ENCODE measurements at regions not wholly inside any gene's neighbourhood (a gene's known extent, or its start where the extent isn't known, plus 50 kb on each side); places are given as distances from the start of the nearest gene placed in this dataset.

DNA sequence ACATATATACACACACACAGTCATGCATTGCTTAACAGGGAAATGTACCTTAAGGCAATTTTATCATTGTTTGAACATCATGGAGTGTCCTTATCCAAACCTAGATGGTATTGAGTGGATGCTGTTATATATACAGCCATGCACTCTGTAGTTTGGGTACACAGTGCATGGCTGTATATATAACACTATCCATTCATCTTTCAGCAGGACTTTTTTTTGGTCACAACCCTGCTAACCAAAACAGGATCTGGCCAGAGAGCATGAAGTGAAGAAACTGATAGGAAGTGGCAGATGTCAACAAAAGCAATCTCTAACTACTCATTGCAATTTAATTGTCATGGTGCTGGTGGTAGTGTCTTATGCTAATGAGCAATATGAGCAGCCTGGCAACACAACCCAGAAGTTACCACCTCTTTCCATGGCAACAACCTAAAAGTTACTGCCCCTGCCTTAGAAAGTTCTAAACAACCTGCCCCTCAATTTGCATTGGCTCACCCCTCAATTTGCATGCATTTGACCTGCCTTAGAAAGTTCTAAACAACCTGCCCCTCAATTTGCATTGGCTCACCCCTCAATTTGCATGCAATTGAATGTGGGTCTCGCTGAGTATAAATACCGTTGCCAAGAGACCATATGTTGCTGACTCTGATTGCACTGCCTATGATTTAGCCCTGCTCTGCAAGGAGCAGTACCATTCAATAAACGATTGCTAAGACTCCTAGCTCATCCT is 434.9 kb downstream of the DSEL start:
- DNase-seq (no peak), ATAC-seq (no peak)
- Mint-ChIP-seq H3K27me3 (ENCODE audit: low read depth) (no peaks in the 10 kb centered on the region), H3K36me3 (ENCODE audit: insufficient read depth) (no peaks in the 10 kb centered on the region), H3K4me1 (ENCODE audit: low read depth) (no peaks in the 10 kb centered on the region), H3K4me3 (no peak overlapping the region), H3K9me3 (no peaks in the 10 kb centered on the region)

DNA sequence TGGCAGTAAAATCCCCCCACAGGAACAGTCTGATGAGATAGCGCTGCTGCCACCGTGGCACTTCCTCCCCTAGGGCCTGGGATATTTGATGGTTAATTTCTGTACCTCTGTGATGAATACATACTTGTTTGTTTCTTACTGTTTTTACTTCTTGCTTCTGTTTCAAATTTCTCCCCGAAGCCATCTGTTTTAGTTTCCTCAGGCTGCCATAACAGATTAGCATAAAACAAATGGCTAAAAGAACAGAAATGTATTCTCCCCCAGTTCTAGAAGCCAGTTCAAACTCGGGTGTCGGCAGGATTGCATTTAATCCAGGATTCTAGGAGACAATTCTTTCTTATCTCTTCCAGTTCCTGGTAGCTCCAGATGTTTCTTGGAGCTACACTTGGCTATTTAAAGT is 435.9 kb downstream of the DSEL start:
- no peak for DNase-seq
- Mint-ChIP-seq H3K4me3 (no peak overlapping the region), H3K36me3 (ENCODE audit: insufficient read depth) (no peaks in the 10 kb centered on the region), H3K9me3 (no peaks in the 10 kb centered on the region), H3K27me3 (ENCODE audit: low read depth) (no peaks in the 10 kb centered on the region), H3K4me1 (ENCODE audit: low read depth) (no peaks in the 10 kb centered on the region)
- ATAC-seq: no peak

DNA sequence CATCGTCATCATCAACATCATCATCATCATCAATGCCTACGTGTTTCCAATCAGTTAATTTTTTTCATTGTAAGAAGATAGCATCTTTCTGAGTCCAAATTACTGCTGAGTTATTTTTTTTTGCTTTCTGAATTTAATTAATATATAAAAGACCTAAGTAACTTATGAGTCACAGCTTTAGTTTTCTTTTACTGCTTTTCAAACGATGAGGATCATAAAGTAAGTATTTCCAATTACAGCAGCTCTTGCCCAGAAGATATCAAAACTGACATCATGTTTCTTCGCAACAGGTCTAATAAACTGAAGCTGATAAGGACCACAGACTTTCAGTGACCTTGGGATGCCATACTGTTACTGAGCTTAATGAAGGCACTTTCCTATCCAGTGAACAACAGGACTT is 442.2 kb downstream of the DSEL start:
- ATAC-seq (no peak), DNase-seq (no peak)
- no peaks in the 10 kb centered on the region for H3K36me3 Mint-ChIP-seq (ENCODE audit: insufficient read depth)
- no peak overlapping the region for H3K4me3 Mint-ChIP-seq
- no peaks in the 10 kb centered on the region for H3K4me1 Mint-ChIP-seq (ENCODE audit: low read depth)
- no peaks in the 10 kb centered on the region for H3K27me3 Mint-ChIP-seq (ENCODE audit: low read depth)
- no peaks in the 10 kb centered on the region for H3K9me3 Mint-ChIP-seq

DNA sequence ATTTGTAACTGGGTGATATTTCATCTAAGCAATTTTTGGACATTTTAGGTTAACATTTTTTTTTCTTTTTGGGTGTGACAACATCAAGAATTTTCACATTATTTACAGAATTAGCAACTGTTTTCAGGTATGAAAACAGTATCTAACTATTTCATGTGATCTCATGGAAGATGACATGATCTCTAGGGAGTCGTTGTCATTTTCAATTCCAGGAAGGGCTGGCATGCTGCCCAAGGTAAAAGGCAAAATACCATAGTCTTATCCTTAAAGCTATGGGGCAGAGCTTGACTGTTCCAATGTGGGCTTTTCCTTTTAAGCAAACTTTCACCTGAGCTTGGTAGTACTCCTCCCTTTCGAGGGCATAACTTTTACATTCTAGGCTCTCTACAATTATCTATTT is 443.7 kb downstream of the DSEL start:
- ATAC-seq (no peak), DNase-seq (no peak)
- Mint-ChIP-seq H3K4me3 (no peak overlapping the region), H3K36me3 (ENCODE audit: insufficient read depth) (no peaks in the 10 kb centered on the region), H3K9me3 (no peaks in the 10 kb centered on the region), H3K27me3 (ENCODE audit: low read depth) (no peaks in the 10 kb centered on the region), H3K4me1 (ENCODE audit: low read depth) (no peaks in the 10 kb centered on the region)

DNA sequence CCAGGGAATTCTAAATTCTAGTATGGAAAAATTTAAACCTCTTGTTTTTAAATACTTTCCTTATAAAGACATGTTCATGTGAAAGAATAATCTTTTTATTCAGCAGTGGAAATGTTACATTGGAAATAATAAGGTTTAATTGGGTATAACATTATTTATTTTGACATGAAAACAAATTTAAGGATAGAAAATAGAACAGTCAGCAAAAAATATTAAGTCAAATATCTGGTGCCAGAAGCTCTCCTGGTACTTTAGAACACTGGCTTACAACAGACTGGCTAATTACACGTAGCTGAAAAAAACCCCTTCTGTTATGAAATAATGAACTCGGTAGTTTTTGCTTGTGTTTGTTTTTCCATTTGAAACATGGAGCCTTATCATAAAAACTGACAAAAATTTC is 447.9 kb downstream of the DSEL start:
- Mint-ChIP-seq H3K9me3 (no peaks in the 10 kb centered on the region), H3K36me3 (ENCODE audit: insufficient read depth) (no peaks in the 10 kb centered on the region), H3K27me3 (ENCODE audit: low read depth) (no peaks in the 10 kb centered on the region)

DNA sequence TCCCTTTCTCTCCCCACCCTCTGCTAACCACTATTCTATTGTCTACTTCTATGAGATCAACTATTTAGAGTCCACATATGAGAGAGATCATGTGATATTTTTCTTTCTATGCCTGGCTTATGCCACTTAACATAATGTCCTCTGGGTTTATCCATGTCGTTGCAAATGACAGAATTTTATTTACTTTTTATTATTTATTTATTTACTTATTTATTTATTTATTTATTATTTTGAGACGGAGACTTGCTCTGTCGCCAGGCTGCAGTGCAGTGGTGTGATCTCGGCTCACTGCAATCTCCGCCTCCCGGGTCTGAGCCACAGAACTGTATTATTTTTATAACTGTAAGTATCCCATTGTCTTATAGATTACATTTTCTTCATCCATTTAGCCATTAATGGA is 443.4 kb upstream of the CDH19 start:
- Mint-ChIP-seq H3K4me1 (ENCODE audit: low read depth) (no peaks in the 10 kb centered on the region), H3K27me3 (ENCODE audit: low read depth) (no peaks in the 10 kb centered on the region), H3K4me3 (no peak overlapping the region), H3K36me3 (ENCODE audit: insufficient read depth) (no peaks in the 10 kb centered on the region), H3K9me3 (peaks cover 10% of the 10 kb centered on the region)
- DNase-seq (no peak), ATAC-seq (no peak)

More for the DNA sequence above, 447.9 kb downstream of the DSEL start:
- DNase-seq: no peak
- H3K4me3 Mint-ChIP-seq: no peak overlapping the region
- no peaks in the 10 kb centered on the region for H3K4me1 Mint-ChIP-seq (ENCODE audit: low read depth)
- ATAC-seq: no peak

DNA sequence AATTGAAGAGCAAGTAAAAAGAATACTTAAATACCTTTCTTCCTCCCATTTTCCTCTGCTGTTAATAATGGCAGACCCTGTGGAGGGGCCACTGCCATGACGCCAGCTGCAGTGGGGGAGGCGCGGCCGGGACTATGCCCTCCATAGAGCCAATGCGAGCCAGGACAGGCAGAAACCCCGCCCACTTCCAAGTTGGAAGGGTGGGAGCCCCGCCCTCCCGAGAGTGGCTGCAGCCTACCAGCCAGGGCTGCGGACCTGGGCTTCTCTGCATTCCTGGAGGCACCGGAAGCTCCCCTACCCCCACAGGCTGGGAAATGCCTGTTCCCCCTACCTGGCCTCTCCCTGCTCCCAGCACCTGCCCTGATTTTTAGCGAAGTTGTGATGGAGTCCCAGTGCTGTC is 439.4 kb upstream of the CDH19 start:
- H3K4me3 Mint-ChIP-seq: no peak overlapping the region
- no peaks in the 10 kb centered on the region for H3K36me3 Mint-ChIP-seq (ENCODE audit: insufficient read depth)
- no peaks in the 10 kb centered on the region for H3K4me1 Mint-ChIP-seq (ENCODE audit: low read depth)
- H3K9me3 Mint-ChIP-seq: peaks cover 5% of the 10 kb centered on the region
- no peaks in the 10 kb centered on the region for H3K27me3 Mint-ChIP-seq (ENCODE audit: low read depth)
- DNase-seq (no peak), ATAC-seq (no peak)

DNA sequence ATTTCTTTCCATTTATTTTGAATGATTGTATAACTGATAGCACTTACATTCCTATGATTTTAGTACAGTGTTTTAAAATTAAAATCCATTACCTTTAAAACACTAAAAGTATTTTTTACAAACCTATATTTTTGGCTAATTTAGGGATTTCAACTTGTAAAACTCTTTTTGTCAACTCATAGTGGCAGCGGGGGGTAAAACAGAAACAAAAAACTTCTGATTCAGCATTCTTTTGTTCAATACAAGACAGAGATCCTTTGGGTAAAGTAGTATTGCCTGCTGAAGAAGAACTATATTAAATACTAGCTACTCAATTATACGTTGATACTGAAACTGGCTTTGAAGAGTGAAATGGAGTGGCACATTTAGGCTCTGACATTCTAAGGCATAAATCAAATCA is 437.4 kb upstream of the CDH19 start:
- no peak for DNase-seq
- Mint-ChIP-seq H3K36me3 (ENCODE audit: insufficient read depth) (no peaks in the 10 kb centered on the region), H3K9me3 (peaks cover 7% of the 10 kb centered on the region), H3K4me1 (ENCODE audit: low read depth) (no peaks in the 10 kb centered on the region), H3K27me3 (ENCODE audit: low read depth) (no peaks in the 10 kb centered on the region), H3K4me3 (no peak overlapping the region)
- ATAC-seq: no peak

DNA sequence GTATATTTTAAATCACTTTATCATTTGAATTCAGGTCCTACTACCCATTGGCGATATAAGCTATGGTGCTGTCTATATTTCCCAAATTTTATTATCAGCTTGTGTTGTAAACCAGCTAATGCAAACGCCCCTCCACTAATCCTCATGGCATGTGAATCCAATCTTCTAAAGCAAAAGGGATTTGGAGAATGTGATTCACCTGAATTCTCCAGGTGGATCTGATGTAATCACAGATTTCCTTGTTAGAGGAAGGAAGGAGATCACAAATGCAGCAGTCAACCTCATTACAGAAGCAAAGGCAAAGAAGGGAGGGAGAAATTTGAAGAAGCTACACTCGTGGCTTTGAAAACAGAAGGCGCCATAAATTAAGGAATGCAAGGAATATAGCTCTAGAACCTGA is 431.1 kb upstream of the CDH19 start:
- no peaks in the 10 kb centered on the region for H3K4me1 Mint-ChIP-seq (ENCODE audit: low read depth)
- DNase-seq: no peak
- H3K9me3 Mint-ChIP-seq: peaks cover 9% of the 10 kb centered on the region
- H3K36me3 Mint-ChIP-seq (ENCODE audit: insufficient read depth): no peaks in the 10 kb centered on the region
- no peak for ATAC-seq
- H3K4me3 Mint-ChIP-seq: no peak overlapping the region
- H3K27me3 Mint-ChIP-seq (ENCODE audit: low read depth): no peaks in the 10 kb centered on the region

DNA sequence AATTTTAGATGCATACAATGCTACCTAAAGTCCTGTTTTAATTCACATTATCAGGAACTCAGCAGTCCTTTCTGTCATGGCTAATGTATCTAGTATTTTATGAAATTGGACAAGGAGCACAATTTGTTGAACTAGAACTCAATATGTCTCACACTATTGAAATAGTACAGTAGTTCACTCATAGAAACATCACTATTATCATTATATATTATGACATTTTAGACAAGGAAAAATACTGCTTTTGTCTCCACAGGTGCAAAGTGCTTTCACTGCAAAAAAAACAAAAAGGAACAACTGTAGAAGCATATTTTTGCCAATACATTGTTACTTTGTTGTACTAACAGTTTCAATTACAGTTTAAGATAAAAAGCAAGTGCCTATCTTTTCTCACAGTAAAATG is 419.2 kb upstream of the CDH19 start:
- H3K36me3 Mint-ChIP-seq (ENCODE audit: insufficient read depth): no peaks in the 10 kb centered on the region
- no peak for DNase-seq
- no peaks in the 10 kb centered on the region for H3K9me3 Mint-ChIP-seq
- H3K4me3 Mint-ChIP-seq: no peak overlapping the region
- H3K4me1 Mint-ChIP-seq (ENCODE audit: low read depth): no peaks in the 10 kb centered on the region
- no peaks in the 10 kb centered on the region for H3K27me3 Mint-ChIP-seq (ENCODE audit: low read depth)
- no peak for ATAC-seq

DNA sequence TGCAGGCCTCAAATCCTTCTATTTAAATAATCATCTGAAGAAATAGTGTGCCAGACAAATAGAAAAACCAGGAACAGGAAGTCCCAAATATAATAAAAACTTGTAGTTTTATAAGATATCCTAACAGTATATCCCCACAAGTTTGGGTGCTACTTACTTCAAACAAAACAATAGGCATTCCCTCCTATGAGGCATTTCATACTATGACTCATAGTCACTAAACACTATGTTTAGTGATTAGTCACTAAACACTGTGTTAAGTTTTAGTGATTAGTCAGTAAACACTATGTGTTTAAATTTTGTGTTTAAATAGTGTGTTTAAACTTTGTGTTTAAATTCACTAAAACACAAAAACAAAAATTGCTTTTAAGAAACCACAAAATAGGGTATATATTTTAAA is 407.0 kb upstream of the CDH19 start:
- DNase-seq (no peak), ATAC-seq (peak in 1 of 2 donors; percentile 43)
- Mint-ChIP-seq H3K27me3 (ENCODE audit: low read depth) (no peaks in the 10 kb centered on the region), H3K4me3 (no peak overlapping the region), H3K4me1 (ENCODE audit: low read depth) (no peaks in the 10 kb centered on the region), H3K36me3 (ENCODE audit: insufficient read depth) (no peaks in the 10 kb centered on the region), H3K9me3 (no peaks in the 10 kb centered on the region)

DNA sequence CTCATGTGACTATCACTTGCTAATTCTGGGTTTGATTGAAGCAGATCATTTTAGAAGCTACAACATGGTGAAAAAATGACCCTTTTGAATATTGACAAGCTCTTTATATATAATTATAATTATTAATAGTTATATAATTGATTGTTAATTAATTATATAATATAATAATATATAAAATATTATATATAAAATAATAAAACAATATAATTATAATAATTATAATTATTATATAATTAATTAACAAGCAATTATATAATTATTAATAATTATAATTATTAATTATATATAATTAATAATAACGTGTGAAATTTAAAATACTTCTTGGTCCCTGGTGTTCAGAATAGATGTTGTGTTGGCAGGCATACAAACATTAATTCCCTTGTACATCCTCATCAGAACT is 404.1 kb upstream of the CDH19 start:
- Mint-ChIP-seq H3K9me3 (no peaks in the 10 kb centered on the region), H3K4me1 (ENCODE audit: low read depth) (no peaks in the 10 kb centered on the region), H3K27me3 (ENCODE audit: low read depth) (no peaks in the 10 kb centered on the region), H3K36me3 (ENCODE audit: insufficient read depth) (no peaks in the 10 kb centered on the region), H3K4me3 (no peak overlapping the region)
- DNase-seq (no peak), ATAC-seq (no peak)

DNA sequence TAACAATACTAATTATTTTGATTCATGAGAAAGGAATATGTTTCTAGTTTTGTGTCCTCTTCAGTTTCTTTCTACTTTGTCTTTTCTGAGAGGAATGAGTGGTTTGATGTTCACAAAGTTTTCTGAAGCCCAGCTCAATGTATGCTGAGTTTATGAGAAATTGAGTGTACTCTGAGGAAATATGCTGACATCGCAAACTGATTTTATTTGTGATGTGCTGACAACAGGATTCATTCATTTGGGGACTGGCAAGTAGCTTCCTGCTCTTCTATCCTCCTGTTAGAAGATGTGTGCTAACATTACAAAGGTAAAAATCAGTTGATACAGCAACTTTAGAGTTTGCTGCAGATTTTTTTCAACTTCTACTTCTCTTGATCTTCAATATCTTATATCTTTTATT is 403.2 kb upstream of the CDH19 start:
- ATAC-seq (no peak), DNase-seq (no peak)
- H3K4me3 Mint-ChIP-seq: no peak overlapping the region
- no peaks in the 10 kb centered on the region for H3K27me3 Mint-ChIP-seq (ENCODE audit: low read depth)
- no peaks in the 10 kb centered on the region for H3K4me1 Mint-ChIP-seq (ENCODE audit: low read depth)
- H3K9me3 Mint-ChIP-seq: no peaks in the 10 kb centered on the region
- H3K36me3 Mint-ChIP-seq (ENCODE audit: insufficient read depth): no peaks in the 10 kb centered on the region

DNA sequence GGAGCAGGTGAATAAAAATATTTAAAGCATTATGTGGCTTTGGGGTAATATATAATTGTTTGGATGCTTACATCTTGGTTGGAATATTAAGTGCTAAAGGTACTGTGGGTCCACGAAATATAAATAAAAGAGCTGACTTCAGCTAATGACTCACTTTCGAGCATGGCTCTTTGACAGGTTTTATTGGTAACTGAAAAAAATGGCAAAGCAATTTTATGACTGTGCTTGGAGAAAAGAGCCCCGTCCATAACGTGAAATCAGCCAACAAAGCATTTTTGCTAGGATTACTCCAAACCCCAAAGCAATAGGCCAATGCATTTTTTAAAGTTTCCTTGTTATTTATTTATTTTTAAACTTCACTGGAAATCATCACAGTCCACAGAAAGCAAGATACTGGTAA is 397.2 kb upstream of the CDH19 start:
- no peaks in the 10 kb centered on the region for H3K4me1 Mint-ChIP-seq (ENCODE audit: low read depth)
- ATAC-seq (no peak), DNase-seq (no peak)
- peaks cover under 1% of the 10 kb centered on the region for H3K9me3 Mint-ChIP-seq
- no peaks in the 10 kb centered on the region for H3K36me3 Mint-ChIP-seq (ENCODE audit: insufficient read depth)
- no peak overlapping the region for H3K4me3 Mint-ChIP-seq
- no peaks in the 10 kb centered on the region for H3K27me3 Mint-ChIP-seq (ENCODE audit: low read depth)

DNA sequence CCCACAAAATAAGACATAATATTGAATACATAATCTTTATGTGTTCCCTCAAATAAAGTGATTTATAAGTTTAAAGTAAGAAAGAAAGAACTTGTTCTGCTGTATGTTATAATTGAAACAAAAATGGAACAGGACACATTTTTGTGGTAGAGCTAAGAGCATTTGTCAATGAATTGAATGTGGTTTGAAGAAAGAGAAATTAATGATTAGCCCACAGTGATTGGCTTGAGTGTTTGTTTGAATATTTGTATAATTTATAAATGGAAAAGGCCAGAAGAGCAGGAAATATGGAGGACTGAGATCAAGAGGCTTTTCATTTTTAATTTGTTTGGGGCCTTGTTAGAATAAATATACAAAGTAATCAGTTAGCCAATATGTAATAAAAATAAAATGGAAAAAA is 395.1 kb upstream of the CDH19 start:
- no peak overlapping the region for H3K4me3 Mint-ChIP-seq
- H3K36me3 Mint-ChIP-seq (ENCODE audit: insufficient read depth): no peaks in the 10 kb centered on the region

DNA sequence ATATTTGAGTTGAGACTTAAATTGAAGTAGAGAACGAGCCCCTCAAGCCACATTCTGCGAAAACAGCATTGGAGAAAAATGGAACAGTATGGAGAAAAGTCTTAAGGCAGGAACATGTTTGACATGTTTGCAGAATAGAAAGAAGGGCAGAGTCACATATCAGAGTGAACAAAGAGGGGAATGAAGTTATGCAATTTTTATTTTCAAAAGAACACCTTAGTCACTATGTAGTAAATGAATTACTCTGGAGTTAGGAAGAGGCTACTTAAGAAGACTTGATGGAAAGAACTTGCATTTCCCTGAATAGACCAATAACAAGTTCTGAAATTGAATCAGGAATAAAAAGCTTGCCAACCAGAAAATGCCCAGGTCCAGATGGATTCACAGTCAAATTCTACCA is 391.4 kb upstream of the CDH19 start:
- ATAC-seq (no peak), DNase-seq (no peak)
- H3K9me3 Mint-ChIP-seq: peaks cover 4% of the 10 kb centered on the region
- no peak overlapping the region for H3K4me3 Mint-ChIP-seq
- H3K36me3 Mint-ChIP-seq (ENCODE audit: insufficient read depth): no peaks in the 10 kb centered on the region
- H3K27me3 Mint-ChIP-seq (ENCODE audit: low read depth): no peaks in the 10 kb centered on the region
- no peaks in the 10 kb centered on the region for H3K4me1 Mint-ChIP-seq (ENCODE audit: low read depth)

More for the DNA sequence above, 395.1 kb upstream of the CDH19 start:
- Mint-ChIP-seq H3K9me3 (peaks cover 4% of the 10 kb centered on the region), H3K4me1 (ENCODE audit: low read depth) (no peaks in the 10 kb centered on the region), H3K27me3 (ENCODE audit: low read depth) (no peaks in the 10 kb centered on the region)
- DNase-seq: no peak
- no peak for ATAC-seq
